ENCODE measurements at regions not wholly inside any gene's neighbourhood (a gene's known extent, or its start where the extent isn't known, plus 50 kb on each side); places are given as distances from the start of the nearest gene placed in this dataset.

DNA sequence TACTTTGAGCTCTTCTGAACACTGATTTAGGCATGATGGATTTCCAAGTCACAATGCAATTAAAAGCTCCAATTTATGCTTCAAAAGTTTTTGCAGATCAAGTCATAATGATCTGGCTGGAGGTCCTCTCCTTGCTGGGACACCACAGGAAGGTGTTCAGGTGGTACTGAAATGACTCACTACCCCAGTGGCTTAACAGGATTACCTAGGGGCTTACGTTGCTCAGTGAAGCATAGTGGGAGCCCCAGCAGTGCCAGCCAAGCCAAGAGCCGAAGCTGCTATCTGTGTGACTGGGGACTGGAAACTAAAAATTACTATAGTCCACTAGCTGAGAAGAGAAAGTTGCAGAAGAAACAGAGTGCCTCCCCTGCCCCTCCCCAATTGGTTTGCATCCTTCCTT lies 110.1 kb upstream of the LPP start:
- no peak overlapping the region for H3K4me3 ChIP-seq
- H3K9me2 ChIP-seq (ENCODE audit: insufficient read depth), result no peaks in the 10 kb centered on the region
- no peaks in the 10 kb centered on the region for H3K79me2 ChIP-seq (ENCODE audit: low read depth)
- POLR2A ChIA-PET (ENCODE audit: unreplicated experiment), result no interaction called here
- H3K36me3 ChIP-seq (ENCODE audit: low read depth), result no peaks in the 10 kb centered on the region
- no peak overlapping the region for H3K4me2 ChIP-seq
- H3F3A ChIP-seq (ENCODE audit: insufficient read depth, low read depth), result peaks cover 6% of the 10 kb centered on the region; the same call in 1 of the 2 replicates
- no peak for TF ChIP-seq EZH2 (IDR thresholded peaks at IDR 0.05; ENCODE audit: low read depth)
- TF ChIP-seq, protein P1, sequence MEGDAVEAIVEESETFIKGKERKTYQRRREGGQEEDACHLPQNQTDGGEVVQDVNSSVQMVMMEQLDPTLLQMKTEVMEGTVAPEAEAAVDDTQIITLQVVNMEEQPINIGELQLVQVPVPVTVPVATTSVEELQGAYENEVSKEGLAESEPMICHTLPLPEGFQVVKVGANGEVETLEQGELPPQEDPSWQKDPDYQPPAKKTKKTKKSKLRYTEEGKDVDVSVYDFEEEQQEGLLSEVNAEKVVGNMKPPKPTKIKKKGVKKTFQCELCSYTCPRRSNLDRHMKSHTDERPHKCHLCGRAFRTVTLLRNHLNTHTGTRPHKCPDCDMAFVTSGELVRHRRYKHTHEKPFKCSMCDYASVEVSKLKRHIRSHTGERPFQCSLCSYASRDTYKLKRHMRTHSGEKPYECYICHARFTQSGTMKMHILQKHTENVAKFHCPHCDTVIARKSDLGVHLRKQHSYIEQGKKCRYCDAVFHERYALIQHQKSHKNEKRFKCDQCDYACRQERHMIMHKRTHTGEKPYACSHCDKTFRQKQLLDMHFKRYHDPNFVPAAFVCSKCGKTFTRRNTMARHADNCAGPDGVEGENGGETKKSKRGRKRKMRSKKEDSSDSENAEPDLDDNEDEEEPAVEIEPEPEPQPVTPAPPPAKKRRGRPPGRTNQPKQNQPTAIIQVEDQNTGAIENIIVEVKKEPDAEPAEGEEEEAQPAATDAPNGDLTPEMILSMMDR (conservative IDR thresholded peaks at IDR 0.05), result no peak
- intact Hi-C loops (cut with micrococcal nuclease; ENCODE audit: unreplicated experiment), result no loop called here
- H4K20me1 ChIP-seq (ENCODE audit: insufficient read depth), result no peaks in the 10 kb centered on the region
- no peak overlapping the region for H2AFZ ChIP-seq
- DNase-seq, result no peak
- CTCF ChIA-PET, result no interaction called here
- H3K9me3 ChIP-seq (ENCODE audit: insufficient read depth, low read depth), result no peaks in the 10 kb centered on the region
- no peak overlapping the region for H3K27ac ChIP-seq
- BruUV-seq (replicated peaks), result no TSS peak
- H3K4me1 ChIP-seq (replicated peaks; ENCODE audit: insufficient read depth), result peaks cover 27% of the 10 kb centered on the region
- H3K27me3 ChIP-seq (ENCODE audit: insufficient read depth, low read depth), result no peaks in the 10 kb centered on the region

DNA sequence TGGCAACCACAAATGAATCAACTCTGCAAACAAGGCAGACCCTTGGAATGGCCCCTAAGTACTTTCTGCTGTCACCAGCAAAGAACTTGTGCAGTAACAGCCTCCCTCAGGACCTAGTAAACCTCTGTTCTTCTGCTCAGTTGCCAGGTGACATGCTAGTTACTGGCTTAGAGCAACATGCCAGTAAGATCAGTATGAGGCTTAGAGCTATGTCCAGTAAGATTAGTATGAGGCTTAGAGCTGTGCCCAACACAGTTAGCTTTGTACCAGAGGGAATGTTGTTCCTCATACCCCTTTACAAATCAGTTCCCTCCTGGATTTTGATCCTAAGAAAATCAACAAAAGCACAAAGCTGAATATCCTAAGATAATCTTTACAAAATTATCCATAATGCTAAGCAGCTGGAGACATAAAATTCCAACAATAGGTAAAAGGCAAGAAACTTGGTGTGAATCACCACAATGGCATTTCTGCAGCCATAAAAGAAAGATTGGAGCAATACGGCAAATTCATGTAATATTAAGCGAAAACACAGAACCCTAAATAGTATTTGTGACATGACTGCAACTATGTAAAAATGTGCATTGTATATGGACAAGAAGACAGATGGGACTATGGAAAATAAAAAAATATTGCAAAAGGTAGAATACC lies 107.3 kb upstream of the LPP start:
- Histone ChIP-seq H3K27ac (no peak overlapping the region), H3K36me3 (ENCODE audit: low read depth) (no peaks in the 10 kb centered on the region), H3K79me2 (ENCODE audit: low read depth) (no peaks in the 10 kb centered on the region), H3K9me2 (ENCODE audit: insufficient read depth) (no peaks in the 10 kb centered on the region), H3K4me1 (replicated peaks; ENCODE audit: insufficient read depth) (peaks cover 28% of the 10 kb centered on the region), H3K4me3 (no peak overlapping the region), H3K27me3 (ENCODE audit: insufficient read depth, low read depth) (no peaks in the 10 kb centered on the region), H2AFZ (no peak overlapping the region), H3F3A (ENCODE audit: insufficient read depth, low read depth) (peaks cover 6% of the 10 kb centered on the region; the same call in 1 of the 2 replicates), H3K4me2 (peak overlapping the region; percentile 35), H3K9me3 (ENCODE audit: insufficient read depth, low read depth) (no peaks in the 10 kb centered on the region), H4K20me1 (ENCODE audit: insufficient read depth) (no peaks in the 10 kb centered on the region)
- TF ChIP-seq, protein P1 (conservative IDR thresholded peaks at IDR 0.05), result no peak
- no peak for TF ChIP-seq EZH2 (IDR thresholded peaks at IDR 0.05; ENCODE audit: low read depth)
- POLR2A ChIA-PET (ENCODE audit: unreplicated experiment), result interaction anchor here (0.5 to 0.6 kb wide), 3 partner anchors 86 to 667 kb away, joined by 4 to 13 read pairs (median 13); no protein-coding TSS in a partner anchor
- intact Hi-C loops (cut with micrococcal nuclease; ENCODE audit: unreplicated experiment), result no loop called here
- no TSS peak for BruUV-seq (replicated peaks)
- CTCF ChIA-PET, result no interaction called here
- peak in 1 of 2 experiments; percentile 57 for DNase-seq

DNA sequence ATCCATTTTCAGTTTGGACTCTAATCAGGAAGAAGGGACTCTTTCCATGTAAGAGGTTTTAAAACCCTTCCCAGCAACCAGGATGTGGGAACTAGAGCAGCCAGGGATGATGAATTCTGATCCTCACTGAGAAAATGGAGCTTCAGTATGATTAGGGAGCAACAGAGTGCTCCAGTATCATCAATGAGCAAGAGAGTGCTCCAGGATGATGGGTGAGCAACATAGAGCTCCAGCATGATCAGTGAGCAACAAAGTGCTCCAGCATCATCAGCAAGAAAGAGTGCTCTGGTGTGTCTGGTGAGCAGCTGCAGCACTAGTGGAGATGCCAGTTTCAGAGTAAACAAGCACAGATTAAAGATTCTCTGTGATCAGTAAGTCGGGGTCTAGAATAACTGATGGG lies 106.4 kb upstream of the LPP start:
- intact Hi-C loops (cut with micrococcal nuclease; ENCODE audit: unreplicated experiment), result no loop called here
- no TSS peak for BruUV-seq (replicated peaks)
- CTCF ChIA-PET, result no interaction called here

More for the DNA sequence above, 106.4 kb upstream of the LPP start:
- no peaks in the 10 kb centered on the region for H3K27me3 ChIP-seq (ENCODE audit: insufficient read depth, low read depth)
- no peak overlapping the region for H3K27ac ChIP-seq
- no peaks in the 10 kb centered on the region for H4K20me1 ChIP-seq (ENCODE audit: insufficient read depth)
- no peak for TF ChIP-seq EZH2 (IDR thresholded peaks at IDR 0.05; ENCODE audit: low read depth)
- TF ChIP-seq, protein P1 (conservative IDR thresholded peaks at IDR 0.05), result no peak
- H2AFZ ChIP-seq, result no peak overlapping the region
- H3F3A ChIP-seq (ENCODE audit: insufficient read depth, low read depth), result no peaks in the 10 kb centered on the region
- no peaks in the 10 kb centered on the region for H3K9me2 ChIP-seq (ENCODE audit: insufficient read depth)
- H3K4me2 ChIP-seq, result no peak overlapping the region
- H3K36me3 ChIP-seq (ENCODE audit: low read depth), result no peaks in the 10 kb centered on the region
- no peaks in the 10 kb centered on the region for H3K9me3 ChIP-seq (ENCODE audit: insufficient read depth, low read depth)
- H3K4me1 ChIP-seq (replicated peaks; ENCODE audit: insufficient read depth), result peaks cover 23% of the 10 kb centered on the region
- POLR2A ChIA-PET (ENCODE audit: unreplicated experiment), result no interaction called here
- no peak overlapping the region for H3K4me3 ChIP-seq
- no peaks in the 10 kb centered on the region for H3K79me2 ChIP-seq (ENCODE audit: low read depth)
- no peak for DNase-seq

Measured in PC-9 (cell line).